Panc1 (cell line): ENCODE measurements at regions not wholly inside any gene's neighbourhood (a gene's known extent, or its start where the extent isn't known, plus 50 kb on each side); places are given as distances from the start of the nearest gene placed in this dataset.

ENCODE experiments used
- ATAC-seq: fragments of 200-7000 bp; cut with Tn5 transposase; 2 replicates; pipeline ENCODE4 v1.9.1; 2020; ENCODE audit warnings: mild to moderate bottlenecking, moderate library complexity
- BruUV-seq: library from RNA; stranded (reverse); fragments of 400-500 nt; replicated peaks from 2 replicates; lab custom pipeline; 2021; lab: Mats Ljungman, UMichigan
- CTCF ChIA-PET: fragments of 300-600 bp; sonication (Branson Sonifier 250); formaldehyde crosslinking; loops from one replicate; lab custom pipeline; 2022; ENCODE audit warnings: antibody characterized with exemption; lab: Charles Lee
- POLR2A ChIA-PET: fragments of 300-600 bp; sonication (Branson Sonifier 250); formaldehyde crosslinking; loops from one replicate; lab custom pipeline; 2022; ENCODE audit warnings: antibody characterized with exemption; lab: Charles Lee
- DNase-seq: peaks from one replicate; pipeline ENCODE4 v3.0.0-alpha.2; 2010; ENCODE audit warnings: low read depth, low spot score
- H3K27ac ChIP-seq: 2 replicates; pipeline ENCODE4 v1.5.1; 2011; ENCODE audit warnings: mild to moderate bottlenecking, low read length, inconsistent platforms
- H3K27me3 ChIP-seq: fragments of 200-500 bp; sonication (Bioruptor generic); 2 replicates; pipeline ENCODE4 v1.6.0; 2014; ENCODE audit warnings: low read length, inconsistent platforms; ENCODE audit not compliant: control insufficient read depth, insufficient read depth
- H3K36me3 ChIP-seq: fragments of 200-500 bp; sonication (Bioruptor generic); 2 replicates; pipeline ENCODE4 v1.5.1; 2014; ENCODE audit warnings: inconsistent platforms, mild to moderate bottlenecking, low read length, moderate library complexity; ENCODE audit not compliant: control insufficient read depth, insufficient read depth
- H3K4me1 ChIP-seq: 2 replicates; pipeline ENCODE4 v1.5.1; 2011; ENCODE audit warnings: inconsistent platforms, mild to moderate bottlenecking, low read length, moderate library complexity; ENCODE audit not compliant: control insufficient read depth, insufficient read depth
- H3K4me3 ChIP-seq, 2 experiments: 2 replicates each; pipeline ENCODE4 v1.5.1; 2011 to 2012; ENCODE audit warnings: low read depth in 2 of 2, low read length in 2 of 2, mild to moderate bottlenecking in 2 of 2, inconsistent platforms in 1 of 2, moderate library complexity in 1 of 2
- H3K9me3 ChIP-seq: fragments of 200-500 bp; sonication (Bioruptor generic); 2 replicates; pipeline ENCODE4 v1.5.1; 2014; ENCODE audit warnings: low read depth, mild to moderate bottlenecking, inconsistent platforms, low read length, moderate library complexity; ENCODE audit not compliant: control insufficient read depth, insufficient read depth
- POLR2AphosphoS5 ChIP-seq: IDR thresholded peaks from 2 replicates; pipeline ENCODE4 v1.6.1; 2012; ENCODE audit warnings: mild to moderate bottlenecking, low read depth, low read length, moderate library complexity
- SIN3A ChIP-seq: IDR thresholded peaks from 2 replicates; pipeline ENCODE4 v1.6.1; 2012; ENCODE audit warnings: low read depth, mild to moderate bottlenecking, low read length, moderate library complexity, borderline replicate concordance; ENCODE audit not compliant: insufficient read depth
- TCF7L2 ChIP-seq: IDR thresholded peaks from 2 replicates; pipeline ENCODE4 v1.6.1; 2011; ENCODE audit warnings: mild to moderate bottlenecking, low read depth, low read length, inconsistent platforms
- in situ Hi-C: cut with HindIII; loops from 2 replicates; pipeline ENCODE4 v1.10.0; 2016; ENCODE audit warnings: low sequenced_read_pairs, low pct_unique_long_range_greater_than_20kb
- intact Hi-C: fragments of 100-400 bp; cut with micrococcal nuclease; formaldehyde crosslinking; loops from one replicate; pipeline ENCODE4 v1.10.0; 2022; ENCODE audit not compliant: unreplicated experiment
- TF ChIP-seq, protein P1 (sequence below): fragments of 450-650 bp; IDR thresholded peaks from 2 replicates; pipeline ENCODE4 v1.5.1; 2017; ENCODE audit warnings: mild to moderate bottlenecking
- TF ChIP-seq, protein P2 (sequence below), 2 experiments: IDR thresholded peaks; 2 replicates each; pipeline ENCODE4 v1.6.1; 2011 to 2012; ENCODE audit warnings: low read depth in 2 of 2, control low read depth in 1 of 2, low read length in 1 of 2, mild to moderate bottlenecking in 1 of 2, moderate library complexity in 1 of 2; ENCODE audit not compliant: insufficient read depth in 1 of 2

DNA sequence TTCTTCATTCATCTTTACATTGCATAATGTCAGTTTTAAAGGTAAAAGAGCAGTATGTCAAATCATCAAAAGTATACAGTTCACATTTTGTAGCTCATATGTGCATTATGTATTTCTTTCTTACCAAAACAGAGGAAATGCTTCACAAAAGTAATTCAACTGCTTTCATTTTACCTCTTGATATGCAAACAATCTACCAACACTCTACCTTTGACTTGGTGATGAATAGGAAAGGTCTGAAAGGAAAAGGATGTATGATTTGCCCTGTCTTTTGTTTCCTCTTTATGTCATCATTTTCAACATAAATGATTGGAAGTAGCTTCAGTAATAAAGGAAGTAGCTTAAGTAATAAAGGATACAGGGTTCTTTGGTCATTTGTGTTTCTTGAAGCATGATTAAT, 846.7 kb downstream of the NXPH1 start:
- Histone ChIP-seq H3K4me1 (no peaks in the 10 kb centered on the region), H3K36me3 (no peaks in the 10 kb centered on the region), H3K4me3 (no peak overlapping the region), H3K27ac (no peak overlapping the region), H3K9me3 (no peaks in the 10 kb centered on the region), H3K27me3 (no peaks in the 10 kb centered on the region)
- CTCF ChIA-PET = no interaction called here
- POLR2A ChIA-PET = no interaction called here
- ATAC-seq (no peak), DNase-seq (no peak)
- TF ChIP-seq SIN3A (no peak), TCF7L2 (no peak)
- TF ChIP-seq, protein P1, sequence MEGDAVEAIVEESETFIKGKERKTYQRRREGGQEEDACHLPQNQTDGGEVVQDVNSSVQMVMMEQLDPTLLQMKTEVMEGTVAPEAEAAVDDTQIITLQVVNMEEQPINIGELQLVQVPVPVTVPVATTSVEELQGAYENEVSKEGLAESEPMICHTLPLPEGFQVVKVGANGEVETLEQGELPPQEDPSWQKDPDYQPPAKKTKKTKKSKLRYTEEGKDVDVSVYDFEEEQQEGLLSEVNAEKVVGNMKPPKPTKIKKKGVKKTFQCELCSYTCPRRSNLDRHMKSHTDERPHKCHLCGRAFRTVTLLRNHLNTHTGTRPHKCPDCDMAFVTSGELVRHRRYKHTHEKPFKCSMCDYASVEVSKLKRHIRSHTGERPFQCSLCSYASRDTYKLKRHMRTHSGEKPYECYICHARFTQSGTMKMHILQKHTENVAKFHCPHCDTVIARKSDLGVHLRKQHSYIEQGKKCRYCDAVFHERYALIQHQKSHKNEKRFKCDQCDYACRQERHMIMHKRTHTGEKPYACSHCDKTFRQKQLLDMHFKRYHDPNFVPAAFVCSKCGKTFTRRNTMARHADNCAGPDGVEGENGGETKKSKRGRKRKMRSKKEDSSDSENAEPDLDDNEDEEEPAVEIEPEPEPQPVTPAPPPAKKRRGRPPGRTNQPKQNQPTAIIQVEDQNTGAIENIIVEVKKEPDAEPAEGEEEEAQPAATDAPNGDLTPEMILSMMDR = no peak
- TF ChIP-seq, protein P2, sequence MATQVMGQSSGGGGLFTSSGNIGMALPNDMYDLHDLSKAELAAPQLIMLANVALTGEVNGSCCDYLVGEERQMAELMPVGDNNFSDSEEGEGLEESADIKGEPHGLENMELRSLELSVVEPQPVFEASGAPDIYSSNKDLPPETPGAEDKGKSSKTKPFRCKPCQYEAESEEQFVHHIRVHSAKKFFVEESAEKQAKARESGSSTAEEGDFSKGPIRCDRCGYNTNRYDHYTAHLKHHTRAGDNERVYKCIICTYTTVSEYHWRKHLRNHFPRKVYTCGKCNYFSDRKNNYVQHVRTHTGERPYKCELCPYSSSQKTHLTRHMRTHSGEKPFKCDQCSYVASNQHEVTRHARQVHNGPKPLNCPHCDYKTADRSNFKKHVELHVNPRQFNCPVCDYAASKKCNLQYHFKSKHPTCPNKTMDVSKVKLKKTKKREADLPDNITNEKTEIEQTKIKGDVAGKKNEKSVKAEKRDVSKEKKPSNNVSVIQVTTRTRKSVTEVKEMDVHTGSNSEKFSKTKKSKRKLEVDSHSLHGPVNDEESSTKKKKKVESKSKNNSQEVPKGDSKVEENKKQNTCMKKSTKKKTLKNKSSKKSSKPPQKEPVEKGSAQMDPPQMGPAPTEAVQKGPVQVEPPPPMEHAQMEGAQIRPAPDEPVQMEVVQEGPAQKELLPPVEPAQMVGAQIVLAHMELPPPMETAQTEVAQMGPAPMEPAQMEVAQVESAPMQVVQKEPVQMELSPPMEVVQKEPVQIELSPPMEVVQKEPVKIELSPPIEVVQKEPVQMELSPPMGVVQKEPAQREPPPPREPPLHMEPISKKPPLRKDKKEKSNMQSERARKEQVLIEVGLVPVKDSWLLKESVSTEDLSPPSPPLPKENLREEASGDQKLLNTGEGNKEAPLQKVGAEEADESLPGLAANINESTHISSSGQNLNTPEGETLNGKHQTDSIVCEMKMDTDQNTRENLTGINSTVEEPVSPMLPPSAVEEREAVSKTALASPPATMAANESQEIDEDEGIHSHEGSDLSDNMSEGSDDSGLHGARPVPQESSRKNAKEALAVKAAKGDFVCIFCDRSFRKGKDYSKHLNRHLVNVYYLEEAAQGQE (IDR thresholded peaks at IDR 0.05; ENCODE audit: insufficient read depth in 1 of 2, low read depth in 2 of 2, low read length in 1 of 2) = no peak
- in situ Hi-C loops (no loop called here), intact Hi-C loops (no loop called here)
- no TSS peak for BruUV-seq

DNA sequence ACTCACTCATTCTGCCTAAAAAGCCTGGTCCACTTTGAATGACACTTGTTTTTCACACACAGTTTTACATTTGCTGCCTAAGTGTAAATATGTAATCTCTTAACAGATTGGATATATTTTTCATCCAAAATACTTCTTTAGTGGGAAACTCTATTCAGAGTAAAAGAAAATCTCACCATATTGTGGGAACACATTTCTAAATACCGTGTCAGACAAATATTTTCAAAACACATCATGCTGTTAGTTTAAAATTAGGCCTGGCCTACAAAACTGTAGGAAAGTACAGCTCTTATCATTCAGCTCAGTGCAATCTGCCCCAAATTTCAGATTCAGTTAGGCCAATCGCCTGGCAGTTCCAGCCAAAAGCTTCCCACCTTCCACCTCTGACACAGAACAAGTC, 849.8 kb downstream of the NXPH1 start:
- intact Hi-C loops = no loop called here
- no peaks in the 10 kb centered on the region for H3K36me3 ChIP-seq
- TF ChIP-seq SIN3A = no peak
- TF ChIP-seq, protein P1 = no peak
- TF ChIP-seq POLR2AphosphoS5 = no peak
- TF ChIP-seq, protein P2 (IDR thresholded peaks at IDR 0.05; ENCODE audit: insufficient read depth in 1 of 2, low read depth in 2 of 2, low read length in 1 of 2) = no peak
- no peak for TF ChIP-seq TCF7L2
- no peaks in the 10 kb centered on the region for H3K9me3 ChIP-seq
- DNase-seq (no peak), ATAC-seq (no peak)
- ChIA-PET POLR2A (no interaction called here), CTCF (no interaction called here)
- no peaks in the 10 kb centered on the region for H3K4me1 ChIP-seq
- no peaks in the 10 kb centered on the region for H3K27me3 ChIP-seq
- no peak overlapping the region for H3K27ac ChIP-seq
- BruUV-seq = no TSS peak
- in situ Hi-C loops = no loop called here
- H3K4me3 ChIP-seq = no peak overlapping the region
